HG03378 (cell line): ENCODE measurements at regions not wholly inside any gene's neighbourhood (a gene's known extent, or its start where the extent isn't known, plus 50 kb on each side); places are given as distances from the start of the nearest gene placed in this dataset.
"Not testable (repeated sequence)": the region's sequence is repeated elsewhere in the genome, so short reads cannot be mapped to it uniquely, and the experiment has no call there.

Source experiments
- ATAC-seq: cut with Tn5 transposase; IDR thresholded peaks from one replicate; pipeline ENCODE4 v1.9.1; 2021; ENCODE audit warnings: mild to moderate bottlenecking, moderate library complexity; ENCODE audit not compliant: unreplicated experiment

DNA sequence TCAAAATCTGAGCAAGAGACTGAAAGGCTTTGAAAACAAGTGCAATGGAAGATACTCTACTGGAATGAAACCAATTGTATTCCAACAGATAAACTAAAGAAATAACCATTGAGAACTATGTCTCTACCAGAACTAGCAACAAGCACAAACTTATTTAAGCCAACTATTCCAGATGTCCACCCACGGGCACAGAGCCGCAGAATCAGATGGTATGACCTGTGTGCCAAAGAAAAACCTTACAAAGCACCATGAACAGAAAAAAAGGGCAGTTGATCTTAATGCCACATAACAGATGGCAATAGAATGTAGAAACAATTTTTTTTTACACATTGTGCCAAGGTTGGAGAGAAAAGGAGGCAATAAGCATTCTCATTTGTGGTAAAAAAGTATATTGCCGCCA is 269.3 kb upstream of the ADGRL3 start:
- ATAC-seq, result no peak

DNA sequence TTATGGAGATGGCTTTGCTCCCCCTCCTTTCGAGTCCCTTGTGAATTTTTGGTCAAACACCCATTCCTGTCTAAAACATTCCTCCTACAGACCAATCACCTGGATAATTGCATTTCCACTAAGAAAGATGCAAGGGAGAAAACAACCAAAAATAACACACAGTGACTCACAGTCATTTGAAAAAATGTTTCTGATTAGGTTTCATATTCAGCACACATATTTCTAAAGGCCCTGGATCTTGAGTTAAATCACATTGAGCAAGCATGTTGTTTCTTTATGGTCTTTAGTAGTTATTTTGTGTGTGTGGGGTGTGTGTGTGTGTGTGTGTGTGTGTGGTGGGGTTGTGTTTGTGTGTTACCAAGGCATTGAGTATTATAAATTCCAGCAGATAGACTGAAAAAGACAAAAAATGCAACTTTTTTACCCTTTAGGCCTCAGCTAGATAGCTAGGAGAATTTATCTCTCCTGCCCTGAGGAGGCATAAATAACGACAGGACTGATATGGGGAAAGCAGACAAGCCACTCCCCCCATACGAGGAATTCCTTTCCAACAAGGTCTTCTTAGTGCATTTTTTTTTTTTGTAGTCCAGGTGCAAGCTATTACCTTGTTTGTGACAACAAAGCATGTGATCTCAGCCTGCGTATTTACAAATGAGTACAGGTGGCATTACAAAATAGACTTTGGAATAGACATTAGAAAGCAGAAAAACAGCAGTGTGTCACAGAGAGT is 265.4 kb upstream of the ADGRL3 start:
- ATAC-seq, result no peak

DNA sequence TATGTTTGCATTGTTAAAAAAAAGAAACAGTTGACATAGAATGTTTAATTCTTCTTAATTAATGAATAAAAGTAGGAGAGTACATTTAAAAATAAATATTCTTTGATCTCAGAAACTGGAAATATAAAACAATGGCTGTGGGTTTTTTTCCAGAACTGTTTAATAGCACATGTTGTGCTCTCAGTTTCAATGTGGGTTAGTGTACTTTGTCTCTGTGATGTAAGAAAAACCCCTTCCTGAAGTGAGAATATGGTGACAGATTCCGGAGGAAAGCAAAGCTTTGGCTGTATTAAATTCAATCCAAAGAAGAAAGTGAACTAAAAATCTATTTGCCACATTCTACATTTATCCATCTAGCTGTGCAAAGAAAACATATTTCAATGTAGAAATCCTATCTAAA is 261.9 kb upstream of the ADGRL3 start:
- ATAC-seq, result no peak

DNA sequence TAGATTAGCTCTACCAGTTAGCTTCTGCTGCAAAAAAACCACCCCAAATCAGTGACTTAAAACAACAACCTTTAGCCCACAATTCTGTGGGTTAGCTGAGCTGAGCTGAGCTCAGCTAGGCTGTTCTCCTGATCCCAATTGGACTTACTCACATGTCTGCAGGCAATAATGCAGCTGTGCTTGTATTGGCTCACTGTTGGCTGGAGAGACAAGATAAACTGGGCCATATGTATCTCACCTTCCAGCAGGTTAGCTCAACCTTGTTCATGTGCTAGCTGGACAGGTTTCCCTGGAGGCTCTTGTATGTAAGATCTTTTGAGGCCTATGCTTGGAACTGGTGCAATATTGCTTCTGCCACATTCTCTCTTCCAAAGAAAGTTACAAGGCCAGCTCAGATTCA is 261.5 kb upstream of the ADGRL3 start:
- no peak for ATAC-seq

DNA sequence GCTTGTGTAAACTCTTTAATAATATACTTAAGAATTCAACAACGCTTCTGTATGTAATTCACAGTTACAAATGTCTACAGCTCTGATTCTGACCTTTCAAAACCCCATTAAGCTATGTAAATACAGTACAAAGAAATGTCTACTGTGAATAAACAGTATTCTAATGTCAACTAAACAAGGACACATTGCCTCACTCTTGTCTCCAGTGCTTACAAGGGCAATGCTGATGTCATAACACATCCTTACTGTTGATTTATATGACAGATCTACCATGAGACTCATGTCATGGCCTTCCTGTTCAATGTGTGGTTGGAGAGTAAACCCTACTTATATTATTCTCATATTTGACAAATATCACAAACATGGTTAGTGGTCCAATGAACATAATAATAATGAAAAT is 256.1 kb upstream of the ADGRL3 start:
- no peak for ATAC-seq

DNA sequence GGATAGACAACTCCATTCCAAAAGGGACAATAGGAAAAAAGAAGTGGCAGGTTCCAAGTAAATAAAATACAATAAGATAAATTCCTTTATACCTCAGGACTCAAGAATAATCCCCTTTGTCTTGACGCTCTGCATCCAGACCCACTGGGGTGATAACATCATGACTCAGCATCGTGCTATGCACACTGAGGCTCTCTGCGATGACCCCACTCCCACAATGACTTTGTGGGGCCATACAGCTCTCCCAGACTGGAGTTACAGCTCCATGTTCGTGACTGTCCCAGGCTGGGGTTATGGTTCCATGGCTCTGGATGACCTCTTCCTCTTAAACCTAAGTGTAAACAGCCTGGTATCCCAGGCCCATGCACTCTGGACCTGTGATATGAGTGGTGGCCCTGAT is 254.5 kb upstream of the ADGRL3 start:
- ATAC-seq, result no peak

DNA sequence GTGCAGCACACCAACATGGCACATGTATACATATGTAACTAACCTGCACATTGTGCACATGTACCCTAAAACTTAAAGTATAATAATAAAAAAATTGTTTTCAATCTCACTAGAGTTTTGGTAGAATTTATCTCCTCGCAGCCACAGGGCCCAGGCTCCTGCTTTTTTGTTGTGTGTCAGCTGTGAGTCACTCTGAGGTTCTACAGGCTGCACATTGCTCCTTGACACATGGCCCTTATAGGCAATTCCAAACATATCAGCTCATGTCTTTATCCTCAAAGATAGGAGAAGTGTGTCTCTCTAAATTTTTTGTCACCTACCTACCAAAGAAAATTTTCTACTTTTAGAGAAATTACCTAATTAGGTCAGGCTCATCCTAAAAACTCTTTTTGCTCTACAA is 252.1 kb upstream of the ADGRL3 start:
- ATAC-seq, result no peak

DNA sequence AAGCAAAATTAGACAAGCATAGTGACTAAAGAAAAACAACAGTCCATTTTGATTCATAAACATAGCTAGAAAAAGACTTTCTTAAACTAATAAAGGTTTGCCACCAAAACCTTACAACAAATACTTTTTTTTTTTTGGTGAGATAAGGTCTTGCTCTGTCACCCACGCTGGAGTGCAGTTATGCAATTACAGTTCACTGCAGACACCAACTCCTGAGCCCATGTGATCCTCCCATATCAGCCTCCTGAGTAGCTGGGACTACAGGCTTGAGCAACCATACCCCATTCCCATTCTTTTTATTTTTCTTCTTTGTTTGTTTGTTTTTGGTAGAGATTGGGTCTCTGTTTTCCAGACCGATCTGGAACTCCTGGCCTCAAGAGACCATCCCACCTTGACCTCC is 247.2 kb upstream of the ADGRL3 start:
- no peak for ATAC-seq

DNA sequence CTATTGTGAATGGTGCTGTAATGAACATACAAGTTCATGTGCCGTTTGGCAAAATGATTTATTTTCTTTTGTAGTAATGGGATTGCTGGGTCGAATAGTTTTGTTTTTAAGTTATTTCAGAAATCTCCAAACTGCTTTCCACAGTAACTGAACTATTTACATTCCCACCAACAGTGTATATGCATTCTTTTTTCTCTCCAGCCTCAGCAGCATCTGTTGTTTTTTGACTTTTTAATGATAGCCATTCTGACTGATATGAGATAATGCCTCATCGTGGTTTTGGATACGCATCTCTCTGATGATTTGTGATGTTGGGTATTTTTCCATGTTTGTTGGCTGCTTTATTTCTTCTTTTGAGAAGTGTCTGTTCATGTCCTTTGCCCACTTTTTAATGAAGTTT is 246.3 kb upstream of the ADGRL3 start:
- no peak for ATAC-seq

DNA sequence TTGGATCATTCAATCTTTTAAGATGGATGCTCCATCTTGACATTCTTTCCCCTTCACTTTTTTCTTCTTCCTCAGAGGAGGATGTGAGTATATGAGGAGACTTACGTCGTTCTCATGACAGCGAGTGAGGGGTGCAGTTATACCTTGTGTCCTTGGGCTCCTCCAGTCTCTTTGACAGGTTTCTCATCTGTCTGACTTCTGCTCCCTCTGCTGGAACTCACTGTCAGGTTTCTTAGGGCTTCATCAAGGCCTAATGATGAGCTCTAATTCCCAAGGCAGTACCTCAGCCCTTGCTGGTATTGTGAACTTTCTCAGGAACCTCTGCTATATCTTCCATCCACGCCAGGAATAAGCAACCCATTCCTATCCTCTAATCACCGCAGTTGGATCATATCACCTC is 237.8 kb upstream of the ADGRL3 start:
- no peak for ATAC-seq

DNA sequence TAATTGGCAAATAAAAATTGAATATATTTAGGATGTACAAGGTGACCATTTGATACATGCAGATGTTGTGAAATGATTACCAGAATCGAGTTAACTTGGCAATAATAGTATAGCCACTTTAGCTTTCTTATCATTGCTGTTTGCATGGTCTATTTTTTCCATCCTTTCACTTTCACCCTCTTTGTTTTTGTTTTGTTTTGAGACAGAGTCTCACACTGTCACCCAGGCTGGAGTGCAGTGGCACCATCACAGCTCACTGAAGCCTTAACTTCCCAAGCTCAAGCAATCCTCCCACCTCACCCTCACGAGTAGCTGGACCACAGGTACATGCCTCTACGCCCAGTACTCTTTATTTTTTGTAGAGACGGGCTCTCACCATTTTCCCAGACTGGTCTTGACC is 218.6 kb upstream of the ADGRL3 start:
- ATAC-seq, result no peak

DNA sequence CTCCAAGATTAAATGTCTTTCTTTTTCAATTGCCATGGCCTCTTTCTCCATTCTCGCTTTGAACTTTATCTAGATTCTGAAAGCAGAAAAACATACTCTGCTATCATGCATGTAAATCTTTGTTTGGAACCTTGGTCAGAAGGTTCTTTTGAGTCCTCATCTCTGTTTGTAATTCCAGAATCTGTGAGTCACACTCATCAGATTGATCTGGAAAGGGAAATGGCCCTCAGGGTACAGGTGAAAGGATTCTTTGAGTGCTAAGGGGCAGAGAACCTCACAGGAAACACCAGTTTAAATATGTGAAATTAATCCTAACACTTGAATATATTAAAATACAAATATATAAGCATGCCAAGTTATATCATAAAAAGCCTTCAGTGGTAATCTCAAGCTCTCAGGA is 211.0 kb upstream of the ADGRL3 start:
- ATAC-seq, result no peak

DNA sequence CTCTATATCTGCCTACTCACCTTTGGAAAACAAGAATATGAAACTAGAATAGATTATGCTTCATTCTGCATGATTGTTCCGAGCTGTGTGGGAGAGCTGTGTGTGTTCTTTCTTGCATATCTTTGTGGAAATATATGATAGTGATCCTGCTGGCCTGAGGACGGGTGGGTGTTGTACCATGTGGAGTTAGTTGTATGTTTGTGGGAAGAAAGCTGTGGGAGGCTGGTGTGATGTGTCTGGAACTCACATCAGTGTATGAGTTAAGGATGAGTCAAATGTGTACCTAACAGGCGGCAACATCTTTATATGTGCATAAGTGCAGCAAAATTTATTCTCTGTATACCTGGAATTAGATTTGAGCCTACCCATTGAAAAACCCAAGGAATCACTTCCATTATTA is 208.1 kb upstream of the ADGRL3 start:
- no peak for ATAC-seq

DNA sequence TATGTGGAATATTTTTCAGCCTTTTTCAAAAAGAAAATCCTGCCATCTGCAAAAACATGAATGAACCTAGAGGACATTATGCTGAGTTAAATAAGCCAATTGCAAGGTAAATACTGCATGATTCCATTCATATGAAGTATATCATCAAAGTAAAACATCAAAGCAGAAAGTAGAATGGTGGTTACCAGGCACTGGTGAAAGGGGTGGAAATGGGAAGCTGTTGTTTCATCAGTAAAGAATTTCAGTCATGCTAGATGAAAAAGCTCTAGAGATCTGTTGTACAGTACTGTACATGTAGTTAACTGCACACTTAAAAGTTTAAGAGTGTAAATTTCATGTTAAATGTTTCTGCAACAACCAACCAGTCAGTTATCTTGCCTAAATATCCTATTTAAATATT is 196.8 kb upstream of the ADGRL3 start:
- ATAC-seq, result no peak

DNA sequence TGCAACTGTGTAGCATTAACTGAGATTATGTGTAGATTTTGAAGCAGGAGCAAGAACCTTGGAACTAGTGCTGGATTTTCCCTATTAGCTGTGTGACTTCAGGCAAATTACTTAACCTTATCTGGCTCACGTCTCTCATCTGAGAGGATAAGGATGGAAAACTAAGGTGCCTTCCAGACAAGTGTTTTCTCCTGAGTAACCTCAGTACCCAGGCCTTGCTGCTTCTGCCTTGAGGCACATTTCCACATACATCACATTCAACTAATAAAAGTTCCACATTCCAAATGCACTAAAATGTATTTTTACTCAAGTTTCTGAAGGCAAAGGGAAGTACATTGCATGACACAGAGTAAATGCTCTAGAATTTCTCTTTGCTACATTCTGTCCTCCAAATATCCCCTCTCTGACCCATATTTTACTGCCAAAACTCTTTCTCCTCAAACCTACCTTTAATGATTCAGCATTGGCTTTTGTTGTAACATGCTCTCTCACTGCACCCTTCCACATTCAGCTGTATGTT is 195.4 kb upstream of the ADGRL3 start:
- ATAC-seq, result no peak

DNA sequence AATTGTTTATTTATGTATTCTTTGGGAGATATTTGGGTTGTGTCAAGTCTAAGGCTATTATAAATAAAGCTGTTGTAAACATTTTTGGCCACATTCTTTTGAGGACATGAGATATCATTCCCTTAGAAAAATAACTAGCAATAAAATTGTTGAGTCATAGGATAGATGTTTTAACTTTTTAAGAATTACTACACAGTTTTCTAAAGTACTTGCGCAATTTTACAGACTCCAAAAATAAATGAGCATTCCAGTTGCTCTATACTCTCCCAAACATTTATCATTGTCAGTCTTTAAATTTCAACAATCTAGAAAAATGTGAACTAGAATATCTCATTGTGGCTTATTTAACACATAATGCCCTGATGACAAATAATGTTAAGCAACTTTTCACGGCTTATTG is 189.1 kb upstream of the ADGRL3 start:
- ATAC-seq, result no peak

DNA sequence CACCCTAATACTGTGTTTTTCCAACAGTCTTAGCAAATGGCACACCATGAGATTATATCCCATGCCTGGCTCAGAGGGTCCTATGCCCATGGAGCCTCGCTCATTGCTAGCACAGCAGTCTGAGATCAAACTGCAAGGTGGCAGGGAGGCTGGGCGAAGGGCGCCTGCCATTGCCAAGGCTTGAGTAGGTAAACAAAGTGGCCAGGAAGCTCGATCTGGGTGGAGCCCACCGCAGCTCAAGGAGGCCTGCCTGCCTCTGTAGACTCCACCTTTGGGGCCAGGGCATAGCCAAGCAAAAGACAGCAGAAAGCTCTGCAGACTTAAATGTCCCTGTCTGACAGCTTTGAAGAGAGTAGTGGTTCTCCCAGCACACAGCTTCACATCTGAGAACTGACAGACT is 188.2 kb upstream of the ADGRL3 start:
- ATAC-seq, result not testable (repeated sequence)

DNA sequence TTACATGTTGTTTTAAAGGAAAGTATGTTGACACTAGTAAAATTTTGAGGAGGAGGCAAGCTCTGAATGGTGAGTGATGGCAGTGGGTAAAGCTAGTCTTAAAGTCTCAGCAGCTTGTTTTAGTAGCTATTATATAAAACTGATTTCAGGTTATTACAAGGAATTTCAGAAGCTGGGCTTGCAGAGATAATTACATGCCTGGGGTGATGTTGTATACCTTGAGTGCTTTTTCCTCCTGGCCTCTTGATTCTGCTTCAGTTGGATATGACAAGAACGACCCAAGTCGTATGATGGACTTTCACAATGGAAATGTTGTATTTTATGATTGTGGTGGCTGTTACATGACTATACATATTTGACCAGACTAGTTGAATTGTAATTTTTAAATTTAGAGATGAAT is 175.5 kb upstream of the ADGRL3 start:
- ATAC-seq, result no peak

DNA sequence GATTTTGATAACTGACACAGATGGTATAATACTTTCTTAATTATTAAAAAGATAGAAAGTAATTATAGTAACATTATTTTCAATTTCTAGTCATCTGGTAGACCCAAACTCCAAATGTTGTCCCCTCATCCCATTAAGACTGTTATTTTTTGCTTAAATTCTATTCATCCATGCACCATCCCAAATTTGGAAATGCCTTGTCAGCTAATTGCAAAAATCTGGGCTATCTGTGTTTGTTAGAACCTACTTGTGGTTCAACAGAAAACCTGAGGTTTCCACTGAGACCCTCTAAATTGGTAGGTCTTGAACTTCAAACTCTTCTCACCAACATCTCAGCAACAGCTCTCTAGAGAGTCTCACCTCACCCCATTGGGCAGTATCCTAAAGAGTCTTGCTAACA is 172.2 kb upstream of the ADGRL3 start:
- no peak for ATAC-seq

DNA sequence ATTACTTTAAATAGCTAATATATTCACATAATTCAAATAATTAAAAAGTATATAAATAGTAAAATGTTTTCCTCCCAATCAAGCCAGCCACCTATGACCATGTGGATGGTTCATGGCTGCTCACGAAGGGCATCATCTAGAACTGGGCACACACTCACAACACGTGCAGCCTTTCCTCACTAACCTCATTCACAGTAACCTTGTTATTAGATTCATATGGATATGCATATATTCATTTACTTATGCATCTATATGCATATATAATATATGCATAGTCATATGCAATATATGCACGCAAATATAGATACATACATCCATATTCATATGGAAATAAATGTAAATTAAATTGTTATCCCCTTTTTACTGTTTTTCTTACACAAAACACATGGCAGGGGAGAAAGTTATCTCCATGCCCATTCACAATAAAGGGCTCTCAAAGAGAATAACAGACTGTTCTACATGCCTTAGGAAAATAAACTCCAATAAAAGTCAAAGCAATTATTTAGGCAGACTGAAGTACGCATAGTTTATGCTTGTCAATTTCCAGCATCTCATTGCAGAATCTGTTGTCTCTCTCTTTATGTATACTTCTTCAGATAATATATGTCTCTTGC is 163.9 kb upstream of the ADGRL3 start:
- no peak for ATAC-seq

DNA sequence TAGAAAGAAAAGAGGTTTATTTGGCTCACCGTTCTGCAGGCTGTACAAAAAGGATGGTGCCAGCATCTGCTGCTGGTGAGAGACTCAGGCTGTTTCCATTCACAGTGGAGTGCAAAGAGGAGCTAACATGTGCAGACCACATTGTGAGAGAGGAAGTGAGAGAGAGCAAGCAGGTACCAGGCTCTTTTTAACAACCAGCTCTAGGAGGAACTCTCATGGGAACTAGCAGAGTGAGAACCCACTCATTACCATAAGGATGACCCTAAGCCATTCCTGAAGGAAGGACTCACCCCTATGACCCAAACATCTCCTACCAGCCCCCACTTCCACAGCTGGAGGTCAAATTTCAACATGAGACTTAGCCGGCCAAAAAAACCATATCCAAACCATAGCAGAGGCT is 158.6 kb upstream of the ADGRL3 start:
- ATAC-seq, result no peak

DNA sequence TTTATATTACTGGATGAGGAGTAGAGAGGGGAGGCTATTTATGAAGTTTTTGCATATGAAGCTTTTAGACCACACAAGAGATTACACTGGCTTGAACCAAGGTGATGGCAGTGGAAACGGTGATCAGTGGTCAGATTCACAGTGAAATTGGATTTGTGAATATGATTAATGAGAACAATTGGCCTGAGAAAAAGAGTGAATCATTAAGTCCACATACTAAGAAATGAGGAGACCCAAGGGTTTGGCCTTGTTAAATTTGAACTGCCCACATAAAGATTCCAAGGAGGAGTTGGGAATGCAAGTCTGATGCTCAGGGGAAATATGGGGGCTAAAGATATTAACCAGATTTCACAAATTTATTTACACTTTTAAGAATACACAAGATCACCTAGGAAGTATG is 155.3 kb upstream of the ADGRL3 start:
- ATAC-seq, result no peak

DNA sequence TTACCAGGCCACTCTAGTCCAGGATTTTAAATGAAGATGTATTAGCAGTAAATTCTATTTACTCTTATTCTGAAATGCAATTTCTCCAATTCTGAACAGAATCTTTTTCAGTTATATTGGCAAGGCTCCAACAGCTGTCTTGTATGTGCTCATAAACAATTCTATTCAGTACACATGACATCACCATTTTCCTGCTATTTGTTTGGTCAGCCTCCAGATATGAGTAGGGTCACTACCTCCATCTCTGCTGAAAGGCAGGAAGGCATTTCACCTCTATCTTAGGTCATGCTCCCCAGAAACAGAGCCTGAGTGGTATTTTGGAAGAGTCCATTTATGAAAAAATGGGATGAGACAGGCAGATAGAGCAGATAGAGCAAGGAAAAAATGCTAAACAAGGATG is 151.1 kb upstream of the ADGRL3 start:
- no peak for ATAC-seq
